ENCODE measurements at regions not wholly inside any gene's neighbourhood (a gene's known extent, or its start where the extent isn't known, plus 50 kb on each side); places are given as distances from the start of the nearest gene placed in this dataset.
"Not testable (repeated sequence)": the region's sequence is repeated elsewhere in the genome, so short reads cannot be mapped to it uniquely, and the experiment has no call there.

- CTCF ChIA-PET, result no interaction called here
- no peaks in the 10 kb centered on the region for H3K4me1 Mint-ChIP-seq
- no peak overlapping the region for H3K4me3 Mint-ChIP-seq
- peaks cover 23% of the 10 kb centered on the region for H3K27me3 Mint-ChIP-seq
- H3K9me3 Mint-ChIP-seq, result no peaks in the 10 kb centered on the region
- H3K27ac Mint-ChIP-seq, result no peak overlapping the region
- no peaks in the 10 kb centered on the region for H3K36me3 Mint-ChIP-seq
- DNase-seq, result no peak
Measured at GRCh38 chr5:96329886-96330529, 103.0 kb downstream of the PCSK1 start.

GRCh38 chr5:96329289-96329688 is 103.8 kb downstream of the PCSK1 start:
- Mint-ChIP-seq H3K27me3 (peaks cover 27% of the 10 kb centered on the region), H3K9me3 (no peaks in the 10 kb centered on the region), H3K36me3 (no peaks in the 10 kb centered on the region), H3K27ac (no peak overlapping the region), H3K4me3 (no peak overlapping the region), H3K4me1 (no peaks in the 10 kb centered on the region)
- no peak for DNase-seq
- CTCF ChIA-PET, result no interaction called here

GRCh38 chr5:96327722-96328121 is 105.3 kb downstream of the PCSK1 start:
- Mint-ChIP-seq H3K9me3 (no peaks in the 10 kb centered on the region), H3K4me3 (no peak overlapping the region), H3K27ac (no peak overlapping the region), H3K27me3 (peaks cover 23% of the 10 kb centered on the region), H3K36me3 (no peaks in the 10 kb centered on the region), H3K4me1 (no peaks in the 10 kb centered on the region)
- no peak for DNase-seq
- CTCF ChIA-PET, result interaction anchor here (1.3 kb wide), 1 partner anchor 17 kb away, joined by 3 read pairs; no protein-coding TSS in a partner anchor

- Mint-ChIP-seq H3K27ac (no peak overlapping the region), H3K36me3 (no peaks in the 10 kb centered on the region), H3K9me3 (no peaks in the 10 kb centered on the region), H3K27me3 (peaks cover 25% of the 10 kb centered on the region), H3K4me1 (no peaks in the 10 kb centered on the region), H3K4me3 (no peak overlapping the region)
- CTCF ChIA-PET, result no interaction called here
- no peak for DNase-seq
Measured at GRCh38 chr5:96326902-96327301, 106.1 kb downstream of the PCSK1 start.

- no peaks in the 10 kb centered on the region for H3K4me1 Mint-ChIP-seq
- DNase-seq, result no peak
- no peak overlapping the region for H3K27ac Mint-ChIP-seq
- peaks cover 21% of the 10 kb centered on the region for H3K27me3 Mint-ChIP-seq
- H3K36me3 Mint-ChIP-seq, result no peaks in the 10 kb centered on the region
- no peaks in the 10 kb centered on the region for H3K9me3 Mint-ChIP-seq
- CTCF ChIA-PET, result interaction anchor here (1.4 kb wide), 1 partner anchor 11 kb away, joined by 5 read pairs; no protein-coding TSS in a partner anchor
- no peak overlapping the region for H3K4me3 Mint-ChIP-seq
Measured at GRCh38 chr5:96324708-96325107, 108.3 kb downstream of the PCSK1 start.

GRCh38 chr5:96322865-96323264 is 110.2 kb downstream of the PCSK1 start:
- no peaks in the 10 kb centered on the region for H3K36me3 Mint-ChIP-seq
- CTCF ChIA-PET, result no interaction called here
- no peaks in the 10 kb centered on the region for H3K4me1 Mint-ChIP-seq
- H3K27ac Mint-ChIP-seq, result no peak overlapping the region
- H3K9me3 Mint-ChIP-seq, result no peaks in the 10 kb centered on the region
- no peak overlapping the region for H3K4me3 Mint-ChIP-seq
- H3K27me3 Mint-ChIP-seq, result peaks cover 15% of the 10 kb centered on the region
- no peak for DNase-seq

- Mint-ChIP-seq H3K36me3 (no peaks in the 10 kb centered on the region), H3K4me1 (no peaks in the 10 kb centered on the region), H3K4me3 (no peak overlapping the region), H3K9me3 (no peaks in the 10 kb centered on the region), H3K27me3 (peaks cover 15% of the 10 kb centered on the region), H3K27ac (no peak overlapping the region)
- no peak for DNase-seq
- CTCF ChIA-PET, result no interaction called here
Measured at GRCh38 chr5:96322217-96322616, 110.8 kb downstream of the PCSK1 start.

- Mint-ChIP-seq H3K9me3 (no peaks in the 10 kb centered on the region), H3K27me3 (peaks cover 15% of the 10 kb centered on the region), H3K4me1 (no peaks in the 10 kb centered on the region), H3K4me3 (no peak overlapping the region), H3K36me3 (no peaks in the 10 kb centered on the region), H3K27ac (no peak overlapping the region)
- CTCF ChIA-PET, result interaction anchor here (0.7 kb wide), 1 partner anchor 15 kb away, joined by 4 read pairs; no protein-coding TSS in a partner anchor
- no peak for DNase-seq
Measured at GRCh38 chr5:96321345-96321744, 111.7 kb downstream of the PCSK1 start.

GRCh38 chr5:96320797-96321196 is 112.3 kb downstream of the PCSK1 start:
- CTCF ChIA-PET, result interaction anchor here (0.7 kb wide), 1 partner anchor 15 kb away, joined by 4 read pairs; no protein-coding TSS in a partner anchor

GRCh38 chr5:96319981-96320739 is 112.9 kb downstream of the PCSK1 start:
- H3K27ac Mint-ChIP-seq, H3K4me3 Mint-ChIP-seq, CTCF ChIA-PET, H3K9me3 Mint-ChIP-seq, H3K4me1 Mint-ChIP-seq, DNase-seq, H3K36me3 Mint-ChIP-seq: not testable (repeated sequence)
- H3K27me3 Mint-ChIP-seq, result peaks cover 14% of the 10 kb centered on the region

More at GRCh38 chr5:96320797-96321196, 112.3 kb downstream of the PCSK1 start:
- no peak overlapping the region for H3K4me3 Mint-ChIP-seq
- no peaks in the 10 kb centered on the region for H3K9me3 Mint-ChIP-seq
- peaks cover 15% of the 10 kb centered on the region for H3K27me3 Mint-ChIP-seq
- H3K27ac Mint-ChIP-seq, result no peak overlapping the region
- no peaks in the 10 kb centered on the region for H3K36me3 Mint-ChIP-seq
- DNase-seq, result no peak
- no peaks in the 10 kb centered on the region for H3K4me1 Mint-ChIP-seq

GRCh38 chr5:96318569-96319110 is 114.4 kb downstream of the PCSK1 start:
- Mint-ChIP-seq H3K27me3 (peaks cover 9% of the 10 kb centered on the region), H3K36me3 (no peaks in the 10 kb centered on the region), H3K4me3 (no peak overlapping the region), H3K27ac (no peak overlapping the region), H3K9me3 (no peaks in the 10 kb centered on the region), H3K4me1 (no peaks in the 10 kb centered on the region)
- CTCF ChIA-PET, result no interaction called here
- no peak for DNase-seq

GRCh38 chr5:96317945-96318344 is 115.1 kb downstream of the PCSK1 start:
- H3K27ac Mint-ChIP-seq, result no peak overlapping the region
- no peaks in the 10 kb centered on the region for H3K9me3 Mint-ChIP-seq
- H3K4me1 Mint-ChIP-seq, result no peaks in the 10 kb centered on the region
- DNase-seq, result no peak
- H3K4me3 Mint-ChIP-seq, result no peak overlapping the region
- CTCF ChIA-PET, result no interaction called here
- H3K36me3 Mint-ChIP-seq, result no peaks in the 10 kb centered on the region
- peaks cover 8% of the 10 kb centered on the region for H3K27me3 Mint-ChIP-seq

GRCh38 chr5:96316487-96316886 is 116.6 kb downstream of the PCSK1 start:
- Mint-ChIP-seq H3K27ac (no peak overlapping the region), H3K4me3 (no peak overlapping the region), H3K36me3 (no peaks in the 10 kb centered on the region), H3K4me1 (no peaks in the 10 kb centered on the region), H3K9me3 (no peaks in the 10 kb centered on the region), H3K27me3 (no peaks in the 10 kb centered on the region)
- CTCF ChIA-PET, result no interaction called here
- no peak for DNase-seq

GRCh38 chr5:96316017-96316416 is 117.0 kb downstream of the PCSK1 start:
- Mint-ChIP-seq H3K27ac (no peak overlapping the region), H3K36me3 (no peaks in the 10 kb centered on the region), H3K4me1 (no peaks in the 10 kb centered on the region), H3K9me3 (peaks cover 3% of the 10 kb centered on the region), H3K4me3 (no peak overlapping the region), H3K27me3 (no peaks in the 10 kb centered on the region)
- CTCF ChIA-PET, result no interaction called here
- DNase-seq, result no peak

GRCh38 chr5:96315431-96315830 is 117.6 kb downstream of the PCSK1 start:
- peaks cover 5% of the 10 kb centered on the region for H3K9me3 Mint-ChIP-seq

More at GRCh38 chr5:96315431-96315830, 117.6 kb downstream of the PCSK1 start:
- Mint-ChIP-seq H3K4me1 (no peaks in the 10 kb centered on the region), H3K27me3 (no peaks in the 10 kb centered on the region), H3K36me3 (no peaks in the 10 kb centered on the region), H3K4me3 (no peak overlapping the region), H3K27ac (no peak overlapping the region)
- CTCF ChIA-PET, result no interaction called here
- no peak for DNase-seq
